NCI-H2107 treated with DMSO at 0.1 percent for 48 hours (cell line): ENCODE measurements at regions not wholly inside any gene's neighbourhood (a gene's known extent, or its start where the extent isn't known, plus 50 kb on each side); places are given as distances from the start of the nearest gene placed in this dataset.

Source experiments
- DNase-seq: peaks from one replicate; lab custom pipeline; 2025; ENCODE audit not compliant: unreplicated experiment; lab: John Stamatoyannopoulos, UW

DNA sequence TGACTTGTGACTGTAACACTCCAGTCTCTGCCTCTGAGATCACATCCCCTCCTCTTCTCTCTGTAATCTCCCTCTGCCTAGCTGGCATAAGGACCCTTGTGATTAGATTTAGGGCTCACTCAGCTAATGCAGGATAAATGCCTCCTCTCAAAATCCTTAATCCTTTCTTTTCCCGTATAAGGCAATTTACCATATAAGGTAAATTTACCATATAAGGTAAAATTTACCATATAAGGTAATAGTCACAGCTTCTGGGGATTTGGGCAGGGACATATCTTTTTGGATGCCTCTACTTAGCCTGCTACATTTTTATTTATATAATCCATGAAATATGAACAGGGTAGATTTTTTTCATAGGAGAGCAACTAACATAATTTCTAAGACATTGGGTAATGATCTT is 318.0 kb upstream of the PUM3 start:
- no peak for DNase-seq

GRCh38 chr9:3157011-3157410 is 313.1 kb upstream of the PUM3 start:
- DNase-seq = no peak

DNA sequence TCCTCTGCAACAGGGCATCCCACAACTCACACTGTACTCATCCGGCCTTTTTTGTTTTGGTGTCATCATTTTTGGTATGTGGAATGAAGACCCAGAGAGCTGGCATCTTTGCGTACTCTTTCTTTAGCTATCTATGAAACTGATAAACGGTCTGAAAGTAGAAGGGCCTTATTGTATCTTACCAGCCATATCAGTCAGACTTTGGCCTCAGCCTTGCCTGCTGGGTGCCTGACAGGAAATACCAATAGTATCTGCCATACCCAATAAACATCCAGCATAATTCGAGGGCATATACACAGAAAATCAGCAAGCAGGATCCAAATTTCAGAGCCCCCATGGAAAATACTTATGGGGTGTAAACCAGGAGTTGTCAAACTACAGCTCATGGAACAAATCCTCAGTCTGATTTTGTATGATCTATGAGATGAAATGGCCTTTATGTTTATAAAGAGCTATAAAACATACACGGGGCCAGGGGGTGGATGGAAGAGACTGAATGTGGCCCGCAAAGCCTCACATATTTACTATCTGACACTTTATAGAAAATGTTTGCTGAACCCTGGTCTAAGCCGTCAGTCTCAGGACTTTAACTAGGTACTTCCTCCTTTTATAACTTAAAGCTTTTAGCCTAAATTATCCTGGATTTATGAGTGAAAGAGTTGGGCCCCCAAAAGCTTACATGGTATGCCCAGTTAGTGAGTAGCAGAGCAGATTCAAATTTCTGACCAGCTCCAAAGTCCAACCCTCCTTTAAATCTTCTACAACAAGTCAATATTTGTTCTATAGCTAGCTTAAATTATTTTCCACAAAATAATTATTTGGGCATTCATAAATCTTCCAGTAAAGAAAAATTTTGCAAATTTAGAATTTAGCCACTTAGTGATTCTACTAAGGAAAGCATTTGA is 308.0 kb upstream of the PUM3 start:
- no peak for DNase-seq

DNA sequence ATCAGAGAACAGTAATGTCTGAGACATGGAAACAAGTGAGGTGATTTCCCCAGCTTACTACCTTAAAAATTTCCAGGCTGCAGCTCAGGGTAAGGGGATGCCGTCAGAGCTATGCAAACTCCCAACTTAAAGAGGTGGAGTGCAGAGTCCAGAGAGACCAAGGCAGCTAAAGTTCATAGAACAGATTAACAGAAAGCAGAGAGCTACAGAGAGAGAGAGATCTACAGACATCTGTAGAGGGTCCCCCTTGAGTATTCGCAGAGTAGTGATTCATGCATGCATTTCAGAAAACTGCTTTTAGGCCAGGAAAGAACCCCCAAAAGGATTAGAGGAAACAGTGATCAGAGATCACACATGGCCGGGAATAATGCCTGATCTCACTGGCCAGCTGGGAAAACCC is 306.2 kb upstream of the PUM3 start:
- no peak for DNase-seq

DNA sequence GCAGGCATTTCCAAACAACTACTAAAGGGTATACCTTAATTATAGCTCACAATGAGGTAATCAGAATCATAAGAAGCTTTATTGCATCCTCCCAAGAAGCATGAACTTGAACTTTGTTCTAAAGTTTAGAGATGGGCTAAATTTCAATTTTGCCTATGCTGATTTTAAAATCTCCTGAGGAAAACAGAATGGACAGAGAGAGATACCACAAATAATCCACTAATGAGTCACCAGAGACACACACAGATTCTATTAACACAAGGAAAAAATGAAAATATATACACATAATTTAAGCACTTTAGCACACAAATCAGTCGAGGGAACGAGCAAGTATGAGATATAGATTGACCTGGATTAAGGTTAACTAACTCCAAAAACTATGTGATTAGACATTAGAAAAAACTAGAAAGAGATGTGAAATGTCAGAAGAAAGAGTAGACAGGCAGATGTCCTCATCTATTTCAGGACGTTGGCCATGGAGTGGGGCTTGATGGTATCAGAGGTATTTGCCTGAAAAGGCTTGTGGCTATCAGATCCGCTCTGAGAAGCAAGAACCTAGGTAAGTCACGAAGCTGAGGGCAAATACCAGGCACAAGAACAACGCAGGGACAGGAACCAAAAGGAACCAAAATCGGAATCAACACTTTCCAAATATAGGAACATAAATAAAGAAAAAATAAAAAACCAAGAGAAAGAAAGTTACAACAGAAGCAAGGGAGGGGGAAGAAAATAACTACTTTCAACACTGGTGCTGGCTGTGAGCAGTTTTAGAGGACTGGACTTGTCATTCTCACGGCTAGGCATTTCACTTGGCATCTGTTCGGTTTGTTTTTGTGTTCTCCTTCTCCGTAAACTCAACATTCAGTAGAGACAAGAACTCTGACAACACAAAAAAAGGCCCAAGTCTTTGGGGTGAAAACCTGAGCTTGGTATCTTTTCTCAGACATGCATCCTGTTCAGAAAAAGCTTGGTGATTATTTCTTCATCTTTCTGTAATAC is 294.6 kb upstream of the PUM3 start:
- DNase-seq = no peak

DNA sequence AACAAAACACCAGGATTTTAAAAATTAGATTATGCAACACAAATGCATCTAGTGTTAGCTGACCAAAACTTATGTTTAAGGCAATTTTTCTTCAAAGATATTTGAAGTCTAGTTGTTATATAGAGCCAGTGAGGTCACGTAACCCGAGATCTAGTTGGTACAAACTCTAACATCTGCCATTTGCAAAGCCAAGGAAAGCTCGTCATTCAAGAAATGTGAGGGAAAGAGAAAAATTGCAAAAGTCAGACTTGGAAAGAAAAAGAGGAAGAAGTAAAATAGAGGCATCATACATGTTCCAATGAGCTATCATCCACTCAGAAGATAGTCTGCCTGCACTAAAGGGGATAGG is 293.4 kb upstream of the PUM3 start:
- DNase-seq = no peak

- no peak for DNase-seq
These were observed 292.9 kb upstream of the PUM3 start for GRCh38 chr9:3136686-3137346.

DNA sequence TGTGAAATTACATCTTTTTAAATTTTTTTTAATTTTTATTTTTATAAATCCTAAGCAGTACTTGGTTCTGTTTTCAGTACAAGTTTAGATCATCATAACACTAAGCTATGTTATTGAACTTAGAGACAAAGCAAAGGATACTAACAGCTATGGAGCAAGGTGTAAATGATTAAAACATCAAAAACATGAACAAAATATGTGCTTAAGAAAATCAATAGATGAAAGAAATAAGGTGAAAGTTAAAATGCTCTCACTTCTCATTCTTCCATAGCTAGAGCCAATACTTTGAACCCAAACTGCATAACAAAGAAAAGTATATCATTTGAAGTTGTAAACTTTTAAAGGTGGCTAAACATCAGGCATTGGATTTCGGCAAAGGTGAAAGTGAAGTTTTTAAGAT is 292.3 kb upstream of the PUM3 start:
- no peak for DNase-seq

DNA sequence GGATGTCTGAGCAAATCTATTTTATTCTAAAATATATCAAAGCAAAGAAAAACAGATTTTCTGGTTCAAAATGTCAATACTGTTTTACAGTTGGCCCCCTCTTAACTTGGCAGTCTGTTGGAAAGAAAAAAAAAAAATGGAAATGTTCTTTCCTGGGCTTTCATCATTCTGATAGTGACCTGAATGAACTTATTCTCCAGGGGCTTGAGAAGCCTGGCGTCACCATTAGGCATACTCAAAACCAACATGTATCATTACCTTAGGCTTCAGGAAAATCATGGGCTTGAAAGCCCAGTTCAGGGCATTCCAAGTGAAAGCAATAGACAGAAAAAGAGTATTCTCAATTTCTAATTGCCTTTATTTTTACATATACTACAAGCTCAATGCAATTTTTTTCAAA is 283.7 kb upstream of the PUM3 start:
- no peak for DNase-seq

DNA sequence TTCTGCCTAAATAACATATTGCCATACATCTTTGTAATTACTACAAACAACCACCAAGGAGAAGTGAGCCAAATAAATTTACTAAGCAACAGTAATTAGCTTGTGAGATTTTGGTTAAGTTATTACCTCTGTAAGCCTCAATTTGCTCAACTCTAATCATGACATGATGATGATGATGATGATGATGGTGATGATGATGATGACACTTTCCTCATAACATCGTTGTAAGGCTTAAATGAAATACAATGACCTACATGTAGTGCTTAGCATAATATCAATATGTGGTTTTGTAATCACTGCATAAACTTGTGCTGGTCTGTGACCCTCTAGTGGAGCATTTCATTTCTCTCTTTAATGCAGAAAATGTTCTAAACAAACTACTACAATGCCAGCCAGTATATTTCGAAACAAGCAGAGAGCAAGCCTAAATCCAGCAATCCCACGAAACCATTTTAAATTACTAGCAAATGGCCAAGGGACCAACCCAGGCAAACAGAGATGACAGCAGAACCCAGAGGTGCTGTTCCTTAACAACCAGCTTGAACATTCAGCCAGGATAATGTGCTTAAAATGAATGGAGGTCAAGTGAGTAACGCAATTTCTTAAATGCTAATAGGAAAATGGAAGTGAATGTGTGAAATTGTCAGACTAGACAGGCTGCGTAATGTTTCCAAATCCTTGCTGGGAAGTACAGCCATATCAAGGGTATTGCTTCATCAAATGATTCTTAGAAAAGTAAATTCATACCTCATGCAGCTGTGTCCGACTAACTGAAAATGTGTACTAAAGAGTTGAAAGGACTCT is 281.9 kb upstream of the PUM3 start:
- no peak for DNase-seq

DNA sequence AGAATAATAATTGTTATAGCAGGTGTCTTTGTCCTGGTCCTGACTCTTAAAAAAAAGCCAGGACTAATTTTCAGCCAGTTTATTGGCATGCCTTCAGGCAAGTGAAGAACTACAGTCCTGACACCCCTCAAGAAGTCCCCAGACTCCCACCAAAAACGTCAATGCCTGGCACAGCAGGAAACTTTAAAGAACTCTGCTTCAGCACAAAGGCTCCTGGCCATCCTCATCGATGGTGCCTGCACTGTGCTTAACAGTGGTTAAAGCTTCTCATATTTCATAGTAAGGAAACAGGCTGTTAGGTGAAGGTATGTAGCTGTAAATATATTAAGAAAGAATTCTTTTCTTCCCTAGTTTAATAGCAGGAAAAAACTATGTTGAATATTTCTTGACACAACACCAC is 280.1 kb upstream of the PUM3 start:
- DNase-seq = no peak

- no peak for DNase-seq
These were observed 274.2 kb upstream of the PUM3 start for GRCh38 chr9:3118081-3118480.

GRCh38 chr9:3099646-3100045 is 255.8 kb upstream of the PUM3 start:
- no peak for DNase-seq

- DNase-seq = no peak
These were observed 244.3 kb upstream of the PUM3 start for GRCh38 chr9:3088219-3088618.

- DNase-seq = no peak
These were observed 243.8 kb upstream of the PUM3 start for GRCh38 chr9:3087697-3088096.

DNA sequence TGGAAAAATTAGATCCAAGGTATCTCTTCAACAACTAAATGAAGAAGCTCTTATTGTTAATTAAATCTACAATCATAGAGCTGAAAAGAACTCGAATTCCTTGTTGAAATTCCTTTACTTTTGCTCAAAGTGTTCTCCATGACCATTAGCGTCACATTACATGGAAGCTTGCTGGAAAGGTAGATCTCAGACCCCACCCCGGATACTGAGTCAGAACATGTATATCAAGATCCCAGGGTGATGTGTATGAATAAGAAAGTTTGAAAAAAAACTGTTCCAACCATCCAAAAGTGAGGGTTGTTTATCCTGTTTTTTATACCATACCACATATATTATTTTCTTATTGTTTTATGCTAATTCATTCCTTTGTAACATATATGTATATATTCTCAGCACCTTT is 237.1 kb upstream of the PUM3 start:
- DNase-seq = no peak

GRCh38 chr9:3074247-3074646 is 230.4 kb upstream of the PUM3 start:
- DNase-seq = no peak

DNA sequence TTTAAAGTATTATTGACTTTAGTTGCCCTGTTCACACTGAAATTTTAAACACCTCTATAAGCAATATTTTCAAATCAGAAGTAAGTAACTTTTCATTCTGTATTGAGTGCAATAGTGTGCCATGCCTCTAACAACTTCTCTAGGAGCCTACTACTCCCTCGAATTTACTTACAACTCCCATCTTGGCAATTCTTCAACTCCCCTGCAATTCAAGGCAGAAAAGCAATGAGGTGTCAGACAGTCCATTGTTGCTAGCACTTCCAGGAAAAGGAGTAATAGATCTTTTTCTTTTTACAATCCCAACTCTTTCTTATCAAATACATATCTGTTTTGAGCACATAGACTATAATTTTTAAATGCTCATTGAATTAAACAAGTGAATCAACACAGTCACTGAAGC is 222.7 kb upstream of the PUM3 start:
- DNase-seq = no peak

- no peak for DNase-seq
These were observed 216.0 kb upstream of the PUM3 start for GRCh38 chr9:3059781-3060468.

GRCh38 chr9:3058409-3058808 is 214.5 kb upstream of the PUM3 start:
- no peak for DNase-seq
